ENCODE measurements at regions not wholly inside any gene's neighbourhood (a gene's known extent, or its start where the extent isn't known, plus 50 kb on each side); places are given as distances from the start of the nearest gene placed in this dataset.

DNA sequence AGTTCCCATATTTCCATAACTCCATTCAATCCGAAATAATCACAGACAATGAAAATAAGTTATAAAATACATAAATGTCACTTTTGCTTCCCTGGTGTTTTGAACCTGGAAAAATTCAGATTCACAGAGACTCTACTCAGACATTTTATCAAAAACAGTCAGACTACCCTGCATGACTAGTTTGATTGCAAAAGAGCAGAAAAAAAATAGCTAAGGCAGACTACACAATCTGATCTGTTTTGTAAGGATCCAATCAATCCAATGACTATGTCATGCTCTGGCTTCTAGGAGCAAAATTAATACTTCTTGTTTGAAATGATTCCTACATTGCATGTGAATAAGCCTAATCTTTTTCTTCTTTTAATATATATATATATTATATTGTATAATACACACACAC lies 1262.6 kb downstream of the EFNA5 start:
- Histone ChIP-seq H3K27me3 (ENCODE audit: insufficient read depth, low read length) (no peaks in the 10 kb centered on the region), H2BK12ac (ENCODE audit: insufficient read length, low read depth, low read length) (no peak overlapping the region), H3K4ac (ENCODE audit: low read depth, low read length) (no peak overlapping the region), H3K79me2 (ENCODE audit: insufficient read depth, low read length) (no peaks in the 10 kb centered on the region), H3K56ac (ENCODE audit: insufficient read length, low read depth, low read length) (no peak overlapping the region), H3K23ac (ENCODE audit: insufficient read length, low read depth, low read length) (no peak overlapping the region), H2BK120ac (ENCODE audit: low read depth, low read length, poor library complexity, severe bottlenecking) (no peak overlapping the region), H4K20me1 (ENCODE audit: control insufficient read depth, insufficient read depth, insufficient read length) (no peaks in the 10 kb centered on the region), H2BK20ac (ENCODE audit: low read depth, low read length, poor library complexity, severe bottlenecking) (no peak overlapping the region), H3T11ph (ENCODE audit: low read length) (no peak overlapping the region), H3K79me1 (ENCODE audit: insufficient read depth, low read depth, low read length, poor library complexity, severe bottlenecking) (no peaks in the 10 kb centered on the region), H3K4me1 (ENCODE audit: insufficient read depth, low read length) (no peaks in the 10 kb centered on the region), H3K4me2 (ENCODE audit: insufficient read depth, insufficient read length, low read length) (no peak overlapping the region), H4K91ac (ENCODE audit: insufficient read length, low read depth, low read length) (no peak overlapping the region), H3K27ac (ENCODE audit: insufficient read length, low read depth, low read length) (no peak overlapping the region), H3K14ac (ENCODE audit: insufficient read depth, low read length) (no peak overlapping the region), H3K23me2 (ENCODE audit: insufficient read length, low read depth, low read length, poor library complexity, severe bottlenecking) (no peaks in the 10 kb centered on the region), H2BK15ac (ENCODE audit: low read depth, low read length) (no peak overlapping the region), H3K18ac (ENCODE audit: insufficient read length, low read depth, low read length) (no peak overlapping the region), H3K9ac (ENCODE audit: extremely low read depth, insufficient read length, low read length) (no peak overlapping the region), H2AK5ac (ENCODE audit: insufficient read length, low read length) (no peak overlapping the region), H4K8ac (replicated peaks; ENCODE audit: insufficient read length, low read depth, low read length) (no peak overlapping the region), H4K5ac (ENCODE audit: insufficient read length, low read depth, low read length) (no peak overlapping the region), H3K9me3 (ENCODE audit: control insufficient read depth, low read depth, low read length) (no peaks in the 10 kb centered on the region), H2AFZ (ENCODE audit: low read length) (no peak overlapping the region), H2BK5ac (ENCODE audit: insufficient read length, low read length) (no peak overlapping the region)
- WGBS (ENCODE audit: extremely low coverage, insufficient read length, low lambda C conversion rate): no CpG with 5 or more reads among the region's 1 CpG
- H3K27me3 Mint-ChIP-seq (ENCODE audit: low read depth): no peaks in the 10 kb centered on the region
- no peak overlapping the region for H3K27ac Mint-ChIP-seq
- no peak for DNase-seq
- H3K36me3 Mint-ChIP-seq (ENCODE audit: insufficient read depth in 1 of 3, low read depth in 3 of 3): no peaks in the 10 kb centered on the region
- H3K4me1 Mint-ChIP-seq: no peaks in the 10 kb centered on the region
- TF ChIP-seq, protein P1, sequence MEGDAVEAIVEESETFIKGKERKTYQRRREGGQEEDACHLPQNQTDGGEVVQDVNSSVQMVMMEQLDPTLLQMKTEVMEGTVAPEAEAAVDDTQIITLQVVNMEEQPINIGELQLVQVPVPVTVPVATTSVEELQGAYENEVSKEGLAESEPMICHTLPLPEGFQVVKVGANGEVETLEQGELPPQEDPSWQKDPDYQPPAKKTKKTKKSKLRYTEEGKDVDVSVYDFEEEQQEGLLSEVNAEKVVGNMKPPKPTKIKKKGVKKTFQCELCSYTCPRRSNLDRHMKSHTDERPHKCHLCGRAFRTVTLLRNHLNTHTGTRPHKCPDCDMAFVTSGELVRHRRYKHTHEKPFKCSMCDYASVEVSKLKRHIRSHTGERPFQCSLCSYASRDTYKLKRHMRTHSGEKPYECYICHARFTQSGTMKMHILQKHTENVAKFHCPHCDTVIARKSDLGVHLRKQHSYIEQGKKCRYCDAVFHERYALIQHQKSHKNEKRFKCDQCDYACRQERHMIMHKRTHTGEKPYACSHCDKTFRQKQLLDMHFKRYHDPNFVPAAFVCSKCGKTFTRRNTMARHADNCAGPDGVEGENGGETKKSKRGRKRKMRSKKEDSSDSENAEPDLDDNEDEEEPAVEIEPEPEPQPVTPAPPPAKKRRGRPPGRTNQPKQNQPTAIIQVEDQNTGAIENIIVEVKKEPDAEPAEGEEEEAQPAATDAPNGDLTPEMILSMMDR (conservative IDR thresholded peaks at IDR 0.05): no peak
- no peaks in the 10 kb centered on the region for H3K9me3 Mint-ChIP-seq
- H3K4me3 Mint-ChIP-seq: no peak overlapping the region
